ENCODE measurements at regions not wholly inside any gene's neighbourhood (a gene's known extent, or its start where the extent isn't known, plus 50 kb on each side); places are given as distances from the start of the nearest gene placed in this dataset.

GRCh38 chr6:4580361-4580760 is 195.8 kb upstream of the CDYL start:
- H3K4me3 Mint-ChIP-seq: no peak overlapping the region
- no peak for TF ChIP-seq CTCF (IDR thresholded peaks at IDR 0.05)
- H3K9me3 Mint-ChIP-seq: no peaks in the 10 kb centered on the region
- DNase-seq: no peak
- H3K27ac Mint-ChIP-seq: no peak overlapping the region
- intact Hi-C loops (cut with micrococcal nuclease): no loop called here
- no peaks in the 10 kb centered on the region for H3K4me1 Mint-ChIP-seq (ENCODE audit: low read depth)
- no peak for ATAC-seq
- peaks cover 14% of the 10 kb centered on the region for H3K27me3 Mint-ChIP-seq
- H3K36me3 Mint-ChIP-seq (ENCODE audit: low read depth): no peaks in the 10 kb centered on the region
- ChIA-PET POLR2A (no interaction called here), CTCF (no interaction called here)

GRCh38 chr6:4577406-4577805 is 198.8 kb upstream of the CDYL start:
- peaks cover 15% of the 10 kb centered on the region for H3K27me3 Mint-ChIP-seq
- TF ChIP-seq CTCF (IDR thresholded peaks at IDR 0.05): no peak
- ChIA-PET CTCF (no interaction called here), POLR2A (no interaction called here)
- H3K4me1 Mint-ChIP-seq (ENCODE audit: low read depth): no peaks in the 10 kb centered on the region
- no peak overlapping the region for H3K27ac Mint-ChIP-seq
- intact Hi-C loops (cut with micrococcal nuclease): no loop called here
- no peak overlapping the region for H3K4me3 Mint-ChIP-seq
- H3K36me3 Mint-ChIP-seq (ENCODE audit: low read depth): no peaks in the 10 kb centered on the region
- H3K9me3 Mint-ChIP-seq: no peaks in the 10 kb centered on the region
- no peak for ATAC-seq
- DNase-seq: no peak

- no peak overlapping the region for H3K4me3 Mint-ChIP-seq
- ChIA-PET CTCF (no interaction called here), POLR2A (no interaction called here)
- ATAC-seq: no peak
- intact Hi-C loops (cut with micrococcal nuclease): no loop called here
- H3K4me1 Mint-ChIP-seq (ENCODE audit: low read depth): no peaks in the 10 kb centered on the region
- TF ChIP-seq CTCF (IDR thresholded peaks at IDR 0.05): no peak
- H3K27ac Mint-ChIP-seq: no peak overlapping the region
- H3K36me3 Mint-ChIP-seq (ENCODE audit: low read depth): no peaks in the 10 kb centered on the region
- peaks cover 15% of the 10 kb centered on the region for H3K27me3 Mint-ChIP-seq
- H3K9me3 Mint-ChIP-seq: peaks cover 6% of the 10 kb centered on the region
- DNase-seq: no peak
These were observed 200.5 kb upstream of the CDYL start for GRCh38 chr6:4575714-4576113.

GRCh38 chr6:4574007-4574406 is 202.2 kb upstream of the CDYL start:
- Mint-ChIP-seq H3K9me3 (peaks cover 9% of the 10 kb centered on the region), H3K27me3 (peaks cover 13% of the 10 kb centered on the region), H3K4me1 (ENCODE audit: low read depth) (no peaks in the 10 kb centered on the region), H3K36me3 (ENCODE audit: low read depth) (no peaks in the 10 kb centered on the region), H3K4me3 (no peak overlapping the region), H3K27ac (no peak overlapping the region)
- TF ChIP-seq CTCF (IDR thresholded peaks at IDR 0.05): no peak
- ChIA-PET CTCF (no interaction called here), POLR2A (no interaction called here)
- no peak for DNase-seq
- intact Hi-C loops (cut with micrococcal nuclease): no loop called here
- no peak for ATAC-seq

GRCh38 chr6:4571011-4571410 is 205.2 kb upstream of the CDYL start:
- no peak for TF ChIP-seq CTCF (IDR thresholded peaks at IDR 0.05)
- no peak for ATAC-seq
- ChIA-PET CTCF (no interaction called here), POLR2A (no interaction called here)
- no peak overlapping the region for H3K4me3 Mint-ChIP-seq
- H3K9me3 Mint-ChIP-seq: peaks cover 9% of the 10 kb centered on the region
- intact Hi-C loops (cut with micrococcal nuclease): no loop called here
- no peaks in the 10 kb centered on the region for H3K4me1 Mint-ChIP-seq (ENCODE audit: low read depth)
- no peak overlapping the region for H3K27ac Mint-ChIP-seq
- H3K27me3 Mint-ChIP-seq: peaks cover 5% of the 10 kb centered on the region
- H3K36me3 Mint-ChIP-seq (ENCODE audit: low read depth): no peaks in the 10 kb centered on the region
- DNase-seq: no peak

All from activated CD8-positive, alpha-beta T cell treated with anti-CD3 and anti-CD28 coated beads for 36 hours (primary cell).